NAMALWA (cell line): ENCODE measurements at regions not wholly inside any gene's neighbourhood (a gene's known extent, or its start where the extent isn't known, plus 50 kb on each side); places are given as distances from the start of the nearest gene placed in this dataset.
A peak's percentile ranks its signal among the peaks of the same experiment; 100 is the strongest.

Source experiments
- DNase-seq: peaks from one replicate; pipeline ENCODE4 v3.0.0-alpha.2; 2015; ENCODE audit warnings: low spot score

GRCh38 chr7:131183611-131184119 is 144.0 kb upstream of the MKLN1 start:
- DNase-seq: no peak

DNA sequence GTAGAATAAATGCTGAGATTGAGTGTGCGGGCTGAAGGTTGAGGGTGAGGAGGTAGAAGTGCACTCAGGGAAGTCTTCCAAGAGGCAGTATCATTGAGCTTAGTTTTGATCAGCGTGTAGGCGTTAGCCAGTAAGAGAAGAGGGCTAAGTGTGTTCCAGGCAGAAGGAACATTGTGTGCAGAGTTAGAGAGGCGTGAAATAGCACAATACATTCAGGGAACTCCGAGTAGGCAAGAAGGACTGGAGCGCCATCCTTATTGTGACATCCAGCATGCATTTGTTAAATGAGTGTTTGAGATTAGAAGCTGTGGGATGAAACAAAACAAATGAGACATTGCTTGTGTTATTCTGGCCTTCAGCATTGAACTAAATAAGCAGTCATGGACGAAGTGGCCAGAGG is 140.9 kb upstream of the MKLN1 start:
- no peak for DNase-seq

DNA sequence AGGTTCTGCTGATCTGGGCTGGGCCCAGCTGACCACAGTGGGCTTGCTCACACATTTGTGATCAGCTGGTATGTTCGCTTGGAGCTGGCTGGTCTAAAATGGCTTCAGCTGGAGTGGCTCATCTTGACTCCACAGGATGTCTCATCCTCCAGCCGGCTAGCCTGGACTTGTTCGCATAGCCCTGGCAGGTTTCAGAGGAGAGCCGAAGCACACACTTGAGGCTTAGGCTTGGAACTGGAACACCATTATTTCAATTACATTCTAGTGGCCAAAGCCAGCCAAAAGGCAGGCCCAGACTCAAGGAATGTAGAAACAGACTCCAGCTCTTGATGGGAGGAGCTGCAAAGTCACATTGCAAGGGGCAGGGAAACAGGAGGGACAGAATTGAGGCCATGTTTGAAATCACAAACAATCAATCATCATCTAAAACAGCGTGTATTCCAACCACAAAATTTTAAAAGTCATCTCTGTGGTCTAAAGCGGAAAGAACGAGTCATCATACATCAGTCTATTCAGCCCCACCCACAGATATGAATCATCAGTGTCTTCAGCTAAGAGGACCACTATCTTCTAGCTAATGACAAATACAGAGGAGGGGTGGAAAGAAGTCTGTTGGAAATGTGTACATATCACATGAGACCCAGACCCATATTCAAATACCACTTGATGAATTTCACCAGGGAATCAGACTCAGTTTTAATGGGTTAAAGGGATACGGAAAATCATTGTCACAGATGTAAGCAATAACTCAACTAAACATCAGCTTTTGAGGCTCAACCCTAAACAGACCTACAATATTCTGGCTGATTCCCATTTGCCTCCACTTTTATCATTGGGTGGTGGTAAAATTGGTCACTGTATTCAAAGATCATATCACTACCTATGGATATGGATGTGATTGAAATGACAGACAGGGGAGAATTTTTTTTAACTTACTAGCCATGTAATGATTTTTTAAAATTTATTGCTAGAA is 139.0 kb upstream of the MKLN1 start:
- DNase-seq: peak; percentile 33

- DNase-seq: no peak
Observed at GRCh38 chr7:131189488-131189887, 138.2 kb upstream of the MKLN1 start.

DNA sequence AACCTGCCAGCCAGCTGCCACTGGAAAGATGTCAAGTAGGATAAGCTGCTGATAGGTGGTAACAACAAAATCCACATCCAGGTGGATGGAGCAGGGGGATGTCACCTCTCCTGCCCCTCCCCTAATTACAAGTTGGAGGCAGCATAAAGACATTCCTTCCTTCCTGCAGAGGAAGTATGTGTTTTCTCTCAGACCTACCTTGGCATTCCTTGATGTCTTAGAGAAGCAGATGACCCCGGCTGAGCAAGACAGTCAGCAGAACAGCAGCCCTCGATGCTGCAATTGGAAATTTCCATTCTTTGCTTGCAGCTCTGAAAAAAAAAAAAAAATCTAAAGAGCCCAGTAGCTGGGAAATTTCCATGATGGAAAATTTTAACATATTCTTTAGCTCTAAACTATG is 137.5 kb upstream of the MKLN1 start:
- no peak for DNase-seq

GRCh38 chr7:131190581-131190980 is 137.1 kb upstream of the MKLN1 start:
- no peak for DNase-seq

DNA sequence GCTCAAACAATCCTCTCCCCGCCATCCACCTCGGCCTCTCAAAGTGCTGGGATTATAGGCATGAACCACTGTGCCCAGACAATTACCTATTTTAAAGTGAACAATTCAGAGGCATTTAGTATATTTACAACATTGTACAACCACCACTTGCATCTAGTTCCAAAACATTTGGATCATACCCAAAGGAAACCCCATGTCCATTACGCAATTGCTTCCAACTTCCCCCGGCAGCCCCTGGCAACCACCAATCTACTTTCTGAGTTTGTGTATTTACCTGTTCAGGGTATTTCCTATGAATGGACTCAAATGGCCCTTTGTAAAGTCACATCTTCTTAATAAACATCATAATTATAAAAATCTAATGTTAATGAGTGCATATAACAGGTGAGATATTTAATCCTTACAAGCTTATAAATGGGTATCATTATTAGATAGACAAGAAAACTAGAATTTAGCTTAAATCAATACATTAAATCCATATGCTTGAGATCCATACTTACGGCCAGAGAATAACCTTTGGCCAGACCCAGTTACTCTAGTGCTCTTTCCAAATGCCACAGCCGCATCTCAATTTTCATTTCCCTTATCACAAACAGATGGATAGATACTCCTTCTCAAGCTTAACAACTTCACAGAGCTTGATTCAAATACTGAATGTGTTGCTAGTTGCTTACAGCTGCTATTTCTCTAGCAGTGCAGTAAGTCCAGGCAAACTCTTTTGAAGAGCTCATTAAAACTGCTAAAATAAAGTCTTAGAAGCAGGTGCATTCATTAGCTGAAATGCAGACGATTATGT is 133.4 kb upstream of the MKLN1 start:
- DNase-seq: no peak

GRCh38 chr7:131196803-131197202 is 130.9 kb upstream of the MKLN1 start:
- DNase-seq: no peak

DNA sequence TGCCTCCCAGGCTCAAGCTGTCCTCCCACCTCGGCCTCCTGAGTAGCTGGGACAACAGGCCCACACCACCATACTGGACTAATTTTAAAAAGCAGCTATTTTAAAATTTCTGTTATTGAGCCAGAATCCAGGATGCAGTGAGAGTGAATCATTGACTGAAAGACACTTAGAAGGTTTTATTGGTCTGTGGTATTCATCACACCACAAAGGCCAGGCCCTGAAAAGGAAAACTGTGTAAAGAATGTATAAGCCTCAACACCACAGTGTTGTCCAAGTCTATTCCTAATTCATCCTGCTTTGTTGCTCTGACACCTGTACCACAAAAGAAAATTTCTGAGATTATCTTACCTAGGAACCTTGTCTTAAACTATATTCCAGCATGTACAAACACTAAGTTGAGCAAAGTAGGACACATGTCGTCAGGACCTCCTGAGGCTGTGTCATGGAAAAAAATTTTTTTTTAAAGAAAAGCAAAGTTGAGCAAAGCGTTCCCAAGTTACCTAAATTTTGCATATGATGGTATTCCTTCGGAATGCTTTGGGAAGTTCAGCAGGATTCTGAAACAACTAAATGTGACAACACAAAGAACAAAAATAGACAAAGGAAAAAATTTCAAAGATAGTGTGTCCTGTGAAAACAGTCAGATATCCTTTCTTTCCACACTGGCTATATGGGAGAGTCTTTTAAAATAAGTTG is 129.6 kb upstream of the MKLN1 start:
- DNase-seq: no peak

- DNase-seq: no peak
Observed at GRCh38 chr7:131202451-131202850, 125.2 kb upstream of the MKLN1 start.

GRCh38 chr7:131203291-131203976 is 124.2 kb upstream of the MKLN1 start:
- DNase-seq: no peak

- no peak for DNase-seq
Observed at GRCh38 chr7:131208777-131209176, 118.9 kb upstream of the MKLN1 start.

DNA sequence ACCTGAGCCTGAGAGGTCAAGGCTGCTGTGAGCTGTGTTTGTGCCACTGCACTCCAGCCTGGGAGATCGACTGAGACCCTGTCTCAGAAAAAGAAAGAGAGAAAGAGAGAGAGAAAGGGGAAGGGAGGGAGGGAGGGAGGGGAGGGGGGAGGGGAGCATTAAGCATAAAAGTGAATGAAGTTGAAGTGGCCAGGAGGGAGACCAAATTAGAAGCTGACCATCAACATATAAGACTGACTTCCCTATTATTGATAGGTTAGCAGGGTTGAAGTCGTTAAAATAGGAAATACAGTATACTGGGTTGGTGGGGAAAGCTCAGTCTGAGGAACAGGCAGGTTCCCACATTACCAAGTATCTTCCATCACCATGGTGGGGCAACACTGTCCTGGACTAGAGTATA is 117.1 kb upstream of the MKLN1 start:
- peak; percentile 42 for DNase-seq

GRCh38 chr7:131211500-131211899 is 116.2 kb upstream of the MKLN1 start:
- DNase-seq: no peak

- DNase-seq: no peak
Observed at GRCh38 chr7:131212114-131212513, 115.6 kb upstream of the MKLN1 start.

GRCh38 chr7:131218727-131219128 is 108.9 kb upstream of the MKLN1 start:
- DNase-seq: no peak

DNA sequence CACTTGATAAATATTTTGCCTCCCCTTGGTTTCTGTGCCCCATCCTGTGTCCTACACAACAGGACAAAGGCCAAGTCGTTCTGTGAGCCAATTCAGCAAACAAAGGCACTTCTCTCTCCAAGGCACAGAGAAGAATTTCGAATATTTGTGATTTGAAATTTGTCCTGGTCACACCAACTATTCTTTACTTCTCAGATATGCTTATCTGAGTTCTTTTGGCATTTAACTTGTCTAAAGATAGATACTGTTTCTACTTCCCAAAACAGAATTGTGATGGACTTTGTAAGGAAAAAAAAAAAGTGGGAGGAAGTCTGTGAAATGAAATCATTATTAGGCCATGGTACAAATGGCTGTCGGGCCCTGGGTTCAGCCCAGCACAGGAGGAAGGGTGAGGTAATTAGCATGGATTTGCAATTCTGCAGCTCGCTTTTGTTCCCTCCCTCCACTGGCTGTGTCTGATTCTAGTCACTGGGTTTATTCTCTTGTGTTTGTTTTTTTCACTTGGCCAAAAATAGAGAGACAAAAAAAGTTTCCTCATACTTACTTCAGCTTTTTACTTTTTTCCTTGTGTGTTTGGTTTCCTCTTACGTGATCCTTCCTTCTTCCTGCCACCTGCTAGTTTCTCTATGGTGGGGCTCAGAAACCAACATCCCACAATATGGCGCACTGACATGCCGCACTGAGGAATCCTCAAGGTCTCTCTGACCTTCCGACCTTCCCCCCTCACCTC is 108.2 kb upstream of the MKLN1 start:
- DNase-seq: peak; percentile 56

DNA sequence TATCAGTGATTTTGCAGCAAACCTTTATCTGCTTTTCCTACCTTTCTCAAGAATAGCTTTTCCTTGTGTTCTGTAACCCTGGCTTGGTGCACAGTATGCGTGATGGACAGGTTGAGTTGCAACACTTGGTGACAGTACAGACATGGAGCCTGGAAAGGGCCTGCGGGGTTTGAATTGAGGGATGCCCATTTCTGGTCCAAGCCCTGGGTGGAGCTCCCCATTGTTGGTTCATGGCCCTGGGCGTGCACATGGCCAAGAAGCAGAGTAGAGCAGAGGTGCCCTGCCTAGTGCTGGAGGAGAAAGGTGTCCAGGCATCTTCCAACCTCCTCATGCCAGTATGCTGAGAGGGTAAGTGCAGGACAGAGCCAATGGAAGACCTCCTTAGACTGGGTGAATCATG is 106.6 kb upstream of the MKLN1 start:
- DNase-seq: no peak

DNA sequence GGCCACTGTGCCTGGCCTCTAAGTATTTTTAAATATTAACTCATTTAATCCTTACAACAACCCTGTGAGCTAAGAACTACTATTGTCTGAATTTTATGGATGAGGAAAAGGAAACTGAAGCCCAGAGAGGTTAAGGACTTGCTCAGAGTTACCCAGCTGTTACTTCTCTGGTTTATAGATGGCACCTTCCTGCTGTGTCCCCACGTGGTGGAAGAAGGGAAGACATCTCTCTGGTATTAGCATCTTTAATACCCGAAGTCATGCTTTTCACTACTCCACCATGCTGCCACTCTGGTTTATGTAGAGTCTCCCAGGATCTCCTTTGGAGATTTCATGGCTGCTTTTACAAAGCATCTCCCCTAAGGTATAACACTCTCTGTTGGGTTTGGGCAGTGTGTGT is 105.5 kb upstream of the MKLN1 start:
- peak; percentile 52 for DNase-seq

DNA sequence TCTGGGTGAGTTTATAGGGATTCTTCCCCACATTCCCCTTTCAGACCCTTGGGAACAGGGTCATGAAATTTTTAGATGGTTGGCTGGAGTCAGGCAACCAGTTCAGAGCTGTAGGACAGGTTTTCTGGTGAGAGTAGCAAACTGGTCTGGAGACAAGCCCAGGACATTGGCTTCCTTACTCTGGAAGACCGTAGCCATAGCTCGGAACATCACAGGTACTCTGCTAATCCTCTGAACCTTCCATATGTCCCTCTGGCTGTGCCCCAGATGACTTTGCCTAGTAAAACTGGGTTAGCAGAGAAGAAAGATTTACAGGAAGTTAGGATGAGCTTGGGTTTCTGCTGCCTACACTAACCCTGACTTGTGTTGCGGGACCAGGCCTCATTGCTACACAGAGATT is 104.5 kb upstream of the MKLN1 start:
- no peak for DNase-seq

DNA sequence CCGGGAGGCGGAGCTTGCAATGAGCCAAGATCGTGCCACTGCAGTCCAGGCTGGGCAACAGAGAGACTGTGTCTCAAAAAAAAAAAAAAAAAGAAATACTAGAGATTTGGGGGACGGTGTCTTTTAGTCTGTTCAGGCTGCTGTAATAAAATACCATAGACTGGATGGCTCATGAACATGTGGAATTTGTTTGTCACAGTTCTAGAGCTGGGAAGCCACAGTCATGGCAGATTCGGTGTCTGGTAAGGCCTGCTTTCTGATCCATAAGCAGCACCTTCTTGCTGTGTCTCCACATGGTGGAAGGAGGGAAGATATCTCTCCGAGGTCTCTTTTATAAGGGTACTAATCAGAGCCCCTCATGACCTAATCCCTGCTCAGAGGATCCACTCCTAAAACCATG is 102.7 kb upstream of the MKLN1 start:
- no peak for DNase-seq
